SK-N-SH (cell line): ENCODE measurements at regions not wholly inside any gene's neighbourhood (a gene's known extent, or its start where the extent isn't known, plus 50 kb on each side); places are given as distances from the start of the nearest gene placed in this dataset.

Experiments used
- CTCF ChIA-PET: fragments of 300-600, 350-600 bp; formaldehyde crosslinking; extraction: SDS; loops from one replicate; lab custom pipeline; 2021; lab: Yijun Ruan, JAX
- POLR2A ChIA-PET: fragments of 350-600 bp; sonication (Branson Sonifier 250); formaldehyde crosslinking; extraction: SDS; loops from one replicate; lab custom pipeline; 2020; ENCODE audit warnings: antibody characterized with exemption, inconsistent platforms; lab: Yijun Ruan, JAX
- DNase-seq: peaks from one replicate; pipeline ENCODE4 v3.0.0; 2012
- H2AFZ ChIP-seq: fragments of 200-600 bp; sonication (generic); 2 replicates; pipeline ENCODE4 v1.8.1; 2016; ENCODE audit warnings: antibody characterized with exemption, mild to moderate bottlenecking, low read depth
- H3F3A ChIP-seq: fragments of 200-600 bp; sonication (generic); replicated peaks from 2 replicates; pipeline ENCODE3; 2016; ENCODE audit warnings: antibody characterized with exemption, mild to moderate bottlenecking; ENCODE audit not compliant: insufficient read depth
- H3K27ac ChIP-seq, 2 experiments: fragments of 200-500 bp in 1 of 2; fragments of 200-600 bp in 1 of 2; sonication (Bioruptor generic) in 1 of 2; sonication (generic), shearing (Covaris generic) in 1 of 2; 2 replicates each; pipeline versions ENCODE4 v1.5.1 to v1.6.1; 2014 to 2016; ENCODE audit warnings: low read depth in 2 of 2, inconsistent platforms in 1 of 2, low read length in 1 of 2, mild to moderate bottlenecking in 1 of 2, mixed read lengths in 1 of 2
- H3K27me3 ChIP-seq: fragments of 200-600 bp; sonication (generic), shearing (Covaris generic); 2 replicates; pipeline ENCODE4 v1.6.1; 2016; ENCODE audit warnings: mixed run types; ENCODE audit not compliant: insufficient read depth
- H3K36me3 ChIP-seq, 2 experiments: fragments of 200-500 bp in 1 of 2; fragments of 200-600 bp in 1 of 2; sonication (Bioruptor generic) in 1 of 2; sonication (generic) in 1 of 2; replicated peaks in 1 of 2; 2 replicates each; pipeline versions ENCODE3 to v1.5.1; 2014 to 2016; ENCODE audit warnings: low read length in 1 of 2, mild to moderate bottlenecking in 1 of 2; ENCODE audit not compliant: insufficient read depth in 2 of 2, control insufficient read depth in 1 of 2
- H3K4me1 ChIP-seq, 2 experiments: fragments of 200-500 bp in 1 of 2; fragments of 200-600 bp in 1 of 2; sonication (Bioruptor generic) in 1 of 2; sonication (generic), shearing (Covaris generic) in 1 of 2; 2 replicates each; pipeline versions ENCODE4 v1.5.1 to v1.6.1; 2014 to 2016; ENCODE audit warnings: low read depth in 1 of 2, low read length in 1 of 2, mixed run types in 1 of 2; ENCODE audit not compliant: insufficient read depth in 2 of 2, control insufficient read depth in 1 of 2
- H3K4me2 ChIP-seq: fragments of 200-600 bp; sonication (generic), shearing (Covaris generic); 2 replicates; pipeline ENCODE4 v1.6.1; 2017; ENCODE audit warnings: mixed run types
- H3K4me3 ChIP-seq, 2 experiments: fragments of 200-500 bp in 1 of 2; fragments of 200-600 bp in 1 of 2; sonication (Bioruptor generic) in 1 of 2; sonication (generic), shearing (Covaris generic) in 1 of 2; 2 replicates each; pipeline versions ENCODE4 v1.5.1 to v1.8.1; 2014 to 2016; ENCODE audit warnings: low read depth in 2 of 2, inconsistent platforms in 1 of 2, low read length in 1 of 2, mild to moderate bottlenecking in 1 of 2, mixed read lengths in 1 of 2, moderate library complexity in 1 of 2
- H3K79me2 ChIP-seq: fragments of 200-600 bp; sonication (generic); 2 replicates; pipeline ENCODE4 v1.8.1; 2017; ENCODE audit warnings: mild to moderate bottlenecking; ENCODE audit not compliant: insufficient read depth
- H3K9ac ChIP-seq: fragments of 200-600 bp; sonication (generic); 2 replicates; pipeline ENCODE4 v1.6.1; 2017; ENCODE audit warnings: mixed run types
- H3K9me2 ChIP-seq: fragments of 200-600 bp; sonication (generic); 2 replicates; pipeline ENCODE4 v1.6.1; 2017; ENCODE audit warnings: mixed run types
- H3K9me3 ChIP-seq: fragments of 200-600 bp; sonication (generic); 2 replicates; pipeline ENCODE4 v1.6.1; 2017; ENCODE audit warnings: mixed run types, mild to moderate bottlenecking, moderate library complexity
- H4K20me1 ChIP-seq: fragments of 200-600 bp; sonication (generic); 2 replicates; pipeline ENCODE4 v1.6.1; 2017; ENCODE audit warnings: mild to moderate bottlenecking, mixed run types; ENCODE audit not compliant: insufficient read depth
- CTCF ChIP-seq: fragments of 200-600 bp; sonication (generic); IDR thresholded peaks from 2 replicates; pipeline ENCODE4 v1.6.1; 2017; ENCODE audit warnings: antibody characterized with exemption, mild to moderate bottlenecking, moderate library complexity
- EP300 ChIP-seq, 2 experiments: IDR thresholded peaks; 2 replicates each; pipeline versions ENCODE4 v1.4.0 to v1.6.1; 2012; ENCODE audit warnings: borderline replicate concordance in 1 of 2, low read depth in 1 of 2, low read length in 1 of 2
- FOSL2 ChIP-seq: IDR thresholded peaks from 2 replicates; pipeline ENCODE4 v1.4.0; 2012; ENCODE audit warnings: low read depth, mild to moderate bottlenecking, moderate library complexity, borderline replicate concordance
- FOXJ3 ChIP-seq: sonication (generic); formaldehyde crosslinking; IDR thresholded peaks from 2 replicates; pipeline ENCODE4 v1.5.1; 2020; ENCODE audit warnings: mild to moderate bottlenecking, missing genetic modification reagents
- FOXM1 ChIP-seq: IDR thresholded peaks from 2 replicates; pipeline ENCODE4 v1.4.0; 2012; ENCODE audit warnings: low read depth, mild to moderate bottlenecking
- GABPA ChIP-seq: IDR thresholded peaks from 2 replicates; pipeline ENCODE4 v1.4.0; 2012; ENCODE audit warnings: low read depth, mild to moderate bottlenecking
- GATA2 ChIP-seq: sonication (generic); formaldehyde crosslinking; IDR thresholded peaks from 2 replicates; pipeline ENCODE4 v1.5.0; 2020; ENCODE audit warnings: mild to moderate bottlenecking, missing genetic modification reagents
- MAX ChIP-seq: IDR thresholded peaks from 2 replicates; pipeline ENCODE4 v1.4.0; 2012; ENCODE audit warnings: low read depth
- NFIC ChIP-seq: IDR thresholded peaks from 2 replicates; pipeline ENCODE4 v1.4.0; 2012; ENCODE audit warnings: borderline replicate concordance
- RAD21 ChIP-seq: IDR thresholded peaks from 2 replicates; pipeline ENCODE4 v1.6.1; 2012; ENCODE audit warnings: mild to moderate bottlenecking, low read length
- RCOR1 ChIP-seq: fragments of 150-350 bp; IDR thresholded peaks from 2 replicates; pipeline ENCODE4 v1.6.1; 2017; ENCODE audit warnings: antibody characterized with exemption, low read length
- REST ChIP-seq: IDR thresholded peaks from 2 replicates; pipeline ENCODE4 v1.6.1; 2012; ENCODE audit warnings: mild to moderate bottlenecking, low read depth, low read length, moderate library complexity
- RFX5 ChIP-seq: IDR thresholded peaks from 2 replicates; pipeline ENCODE4 v1.6.1; 2012; ENCODE audit warnings: mild to moderate bottlenecking, improper control_type of control experiment, low read length
- TEAD4 ChIP-seq: IDR thresholded peaks from 2 replicates; pipeline ENCODE4 v1.4.0; 2012; ENCODE audit warnings: mild to moderate bottlenecking, borderline replicate concordance; ENCODE audit not compliant: insufficient read depth
- ZBTB33 ChIP-seq: IDR thresholded peaks from 2 replicates; pipeline ENCODE4 v1.4.0; 2012; ENCODE audit warnings: low read depth, borderline replicate concordance
- WGBS: methylation state at CpG from one replicate; pipeline ENCODE4 v1.1.6; 2017; ENCODE audit warnings: low lambda C conversion rate; 5-methylcytosine and 5-hydroxymethylcytosine counted together

- DNase-seq = no peak
- H3K9me2 ChIP-seq = no peaks in the 10 kb centered on the region
- H3K27ac ChIP-seq = peak overlapping the region; percentile 28 to 100; a peak in 3 of 4 replicates
- H3K4me3 ChIP-seq = no peak overlapping the region
- ChIA-PET POLR2A (interaction anchor here (3.2 to 4.5 kb wide), 2 partner anchors 105 to 113 kb away, joined by 37 to 57 read pairs; no protein-coding TSS in a partner anchor), CTCF (interaction anchor here (0.8 to 8.9 kb wide), 6 partner anchors 15 to 131 kb away, joined by 3 to 138 read pairs (median 12); no protein-coding TSS in a partner anchor)
- H3K27me3 ChIP-seq = no peaks in the 10 kb centered on the region
- H3K79me2 ChIP-seq = no peaks in the 10 kb centered on the region
- no peak overlapping the region for H3K4me2 ChIP-seq
- WGBS = 35% methylated on average over 6 of the region's 6 CpGs
- H3F3A ChIP-seq = no peaks in the 10 kb centered on the region
- H2AFZ ChIP-seq = no peak overlapping the region
- no peaks in the 10 kb centered on the region for H4K20me1 ChIP-seq
- peaks cover 0 to 65% of the 10 kb centered on the region in 2 experiments; a peak in 2 of 4 replicates for H3K4me1 ChIP-seq
- H3K9ac ChIP-seq = no peak overlapping the region
- TF ChIP-seq FOXJ3 (CRISPR knock-in tag) = no peak
- no peak for TF ChIP-seq RCOR1
- no peak for TF ChIP-seq REST
- TF ChIP-seq MAX = no peak
- TF ChIP-seq FOSL2 = no peak
- no peak for TF ChIP-seq RFX5
- TF ChIP-seq EP300 (IDR thresholded peaks at IDR 0.05; ENCODE audit: borderline replicate concordance in 1 of 2, low read depth in 1 of 2, low read length in 1 of 2) = no peak
- TF ChIP-seq RAD21 = no peak
- no peak for TF ChIP-seq GATA2 (CRISPR knock-in tag)
- no peak for TF ChIP-seq TEAD4
- no peak for TF ChIP-seq NFIC
- no peak for TF ChIP-seq GABPA
- no peak for TF ChIP-seq FOXM1
- TF ChIP-seq ZBTB33 = no peak
- no peak for TF ChIP-seq CTCF
- H3K36me3 ChIP-seq = no peaks in the 10 kb centered on the region
- H3K9me3 ChIP-seq = no peaks in the 10 kb centered on the region
Measured at GRCh38 chr16:5502944-5503343, 405.3 kb upstream of the EEF2KMT start.
